H1 (cell line): ENCODE measurements at regions not wholly inside any gene's neighbourhood (a gene's known extent, or its start where the extent isn't known, plus 50 kb on each side); places are given as distances from the start of the nearest gene placed in this dataset.

ENCODE experiments used
- CTCF ChIA-PET: fragments of 300-600 bp; sonication (Branson Sonifier 250); formaldehyde crosslinking; loops from one replicate; lab custom pipeline; 2021; ENCODE audit not compliant: partially characterized antibody; lab: Charles Lee
- POLR2A ChIA-PET: fragments of 300-600 bp; sonication (Branson Sonifier 250); formaldehyde crosslinking; loops from one replicate; lab custom pipeline; 2021; ENCODE audit warnings: inconsistent platforms; ENCODE audit not compliant: partially characterized antibody; lab: Charles Lee
- DNase-seq, 2 experiments: peaks; one replicate each; pipeline versions ENCODE4 v3.0.0 to v3.0.0-alpha.2; 2010 to 2022; ENCODE audit warnings: low spot score in 2 of 2, low read depth in 1 of 2, mixed read lengths in 1 of 2
- FAIRE-seq: peaks from 2 replicates; lab custom pipeline; 2011; peaks lifted over from hg19 to GRCh38; lab: Jason Lieb, UNC
- H2AFZ ChIP-seq: 2 replicates; pipeline ENCODE4 v1.8.1; 2012; ENCODE audit warnings: low read length, inconsistent platforms
- H2AK5ac ChIP-seq: 2 replicates; pipeline ENCODE4 v1.6.1; 2013; ENCODE audit warnings: low read depth, low read length
- H2BK120ac ChIP-seq: replicated peaks from 2 replicates; pipeline ENCODE3; 2013; ENCODE audit warnings: low read depth, low read length, inconsistent platforms
- H2BK12ac ChIP-seq: 2 replicates; pipeline ENCODE4 v1.6.1; 2013; ENCODE audit warnings: low read depth, low read length
- H2BK15ac ChIP-seq: 2 replicates; pipeline ENCODE4 v1.6.1; 2013; ENCODE audit warnings: low read length
- H2BK20ac ChIP-seq: 2 replicates; pipeline ENCODE4 v1.6.1; 2013; ENCODE audit warnings: low read length
- H2BK5ac ChIP-seq: 2 replicates; pipeline ENCODE4 v1.6.1; 2013; ENCODE audit warnings: low read depth, low read length
- H3K14ac ChIP-seq: 2 replicates; pipeline ENCODE4 v1.6.1; 2013; ENCODE audit warnings: inconsistent platforms; ENCODE audit not compliant: insufficient read length
- H3K18ac ChIP-seq: 2 replicates; pipeline ENCODE4 v1.6.1; 2013; ENCODE audit warnings: low read length; ENCODE audit errors: extremely low read depth
- H3K23ac ChIP-seq: 2 replicates; pipeline ENCODE4 v1.6.1; 2013; ENCODE audit warnings: inconsistent platforms; ENCODE audit not compliant: insufficient read length
- H3K23me2 ChIP-seq: 2 replicates; pipeline ENCODE4 v1.6.1; 2013; ENCODE audit warnings: low read depth, low read length
- H3K27ac ChIP-seq: 2 replicates; pipeline ENCODE4 v1.6.1; 2011; ENCODE audit warnings: low read depth, low read length, inconsistent platforms
- H3K27me3 ChIP-seq, 4 experiments: replicated peaks in 1 of 4; 1 replicate in 1 of 4; 2 replicates in 3 of 4; pipeline versions ENCODE4 v1.6.1 to v1.8.1; 2011 to 2013; ENCODE audit warnings: low read length in 3 of 4, mild to moderate bottlenecking in 3 of 4, inconsistent platforms in 2 of 4, mixed read lengths in 2 of 4, moderate library complexity in 1 of 4; ENCODE audit not compliant: control insufficient read depth in 3 of 4, insufficient read depth in 3 of 4; ENCODE audit errors: extremely low read depth in 1 of 4
- H3K36me3 ChIP-seq, 4 experiments: 2 replicates each; pipeline versions ENCODE4 v1.6.1 to v1.8.1; 2011 to 2013; ENCODE audit warnings: mild to moderate bottlenecking in 4 of 4, low read length in 3 of 4, moderate library complexity in 2 of 4, control low read depth in 1 of 4, inconsistent platforms in 1 of 4; ENCODE audit not compliant: insufficient read depth in 4 of 4, control insufficient read depth in 2 of 4
- H3K4ac ChIP-seq: replicated peaks from 2 replicates; pipeline ENCODE3; 2013; ENCODE audit warnings: low read length, low read depth, mixed read lengths, inconsistent platforms; ENCODE audit not compliant: insufficient read length
- H3K4me1 ChIP-seq, 4 experiments: replicated peaks in 1 of 4; 1 replicate in 1 of 4; 2 replicates in 3 of 4; pipeline versions ENCODE4 v1.6.1 to v1.8.1; 2011 to 2013; ENCODE audit warnings: low read length in 3 of 4, inconsistent platforms in 2 of 4, mixed read lengths in 1 of 4; ENCODE audit not compliant: insufficient read depth in 4 of 4, control insufficient read depth in 3 of 4
- H3K4me2 ChIP-seq, 2 experiments: 2 replicates each; pipeline versions ENCODE4 v1.6.1 to v1.8.1; 2011 to 2013; ENCODE audit warnings: low read depth in 2 of 2, low read length in 2 of 2, control low read depth in 1 of 2, inconsistent platforms in 1 of 2, mild to moderate bottlenecking in 1 of 2; ENCODE audit not compliant: insufficient read depth in 1 of 2
- H3K4me3 ChIP-seq, 4 experiments: fragments of 200-600, 300-600 bp in 1 of 4; sonication (generic), shearing (Covaris generic), sonication (Bioruptor Twin) in 1 of 4; 2 replicates each; pipeline versions ENCODE4 v1.5.1 to v1.8.1; 2011 to 2016; ENCODE audit warnings: low read length in 4 of 4, low read depth in 3 of 4, control low read depth in 2 of 4, inconsistent platforms in 2 of 4, mild to moderate bottlenecking in 2 of 4, mixed read lengths in 1 of 4, moderate library complexity in 1 of 4; ENCODE audit not compliant: insufficient read depth in 2 of 4; ENCODE audit errors: extremely low read depth in 1 of 4
- H3K56ac ChIP-seq: replicated peaks from 2 replicates; pipeline ENCODE3; 2013; ENCODE audit warnings: low read depth, mild to moderate bottlenecking, mixed read lengths, low read length, inconsistent platforms; ENCODE audit not compliant: insufficient read length
- H3K79me1 ChIP-seq: 2 replicates; pipeline ENCODE4 v1.6.1; 2013; ENCODE audit warnings: low read depth, low read length, control low read depth
- H3K79me2 ChIP-seq, 2 experiments: 2 replicates each; pipeline versions ENCODE4 v1.6.1 to v1.8.1; 2012 to 2013; ENCODE audit warnings: low read length in 2 of 2, mild to moderate bottlenecking in 2 of 2, inconsistent platforms in 1 of 2; ENCODE audit not compliant: insufficient read depth in 2 of 2, control insufficient read depth in 1 of 2
- H3K9ac ChIP-seq, 4 experiments: replicated peaks in 1 of 4; 1 replicate in 1 of 4; 2 replicates in 3 of 4; pipeline versions ENCODE4 v1.6.1 to v1.8.1; 2011 to 2013; ENCODE audit warnings: low read depth in 3 of 4, low read length in 3 of 4, control low read depth in 2 of 4, mild to moderate bottlenecking in 2 of 4, moderate library complexity in 2 of 4, inconsistent platforms in 1 of 4; ENCODE audit errors: extremely low read depth in 1 of 4
- H3K9me3 ChIP-seq, 2 experiments: 2 replicates each; pipeline versions ENCODE4 v1.6.1 to v1.8.1; 2012 to 2013; ENCODE audit warnings: mild to moderate bottlenecking in 2 of 2, moderate library complexity in 2 of 2, control low read depth in 1 of 2, inconsistent platforms in 1 of 2, low read depth in 1 of 2, low read length in 1 of 2, mixed read lengths in 1 of 2; ENCODE audit not compliant: insufficient read depth in 2 of 2
- H4K20me1 ChIP-seq, 2 experiments: replicated peaks in 1 of 2; 2 replicates each; pipeline versions ENCODE3 to v1.8.1; 2011 to 2013; ENCODE audit warnings: inconsistent platforms in 2 of 2, low read length in 2 of 2, mild to moderate bottlenecking in 1 of 2; ENCODE audit not compliant: insufficient read depth in 2 of 2, control insufficient read depth in 1 of 2
- H4K5ac ChIP-seq: 2 replicates; pipeline ENCODE4 v1.6.1; 2013; ENCODE audit warnings: low read length, low read depth, mixed read lengths, inconsistent platforms; ENCODE audit not compliant: insufficient read length
- H4K8ac ChIP-seq: 2 replicates; pipeline ENCODE4 v1.8.0; 2013; ENCODE audit warnings: mild to moderate bottlenecking, moderate library complexity, low read length, inconsistent platforms; ENCODE audit not compliant: insufficient read depth; ENCODE audit errors: extremely low read depth
- H4K91ac ChIP-seq: replicated peaks from 2 replicates; pipeline ENCODE3; 2013; ENCODE audit warnings: low read length, mixed read lengths, inconsistent platforms; ENCODE audit not compliant: insufficient read length
- CBX5 ChIP-seq: fragments of 300-800, 300-1000 bp; sonication (generic); IDR thresholded peaks from 2 replicates; pipeline ENCODE4 v1.7.1; 2016; ENCODE audit warnings: antibody characterized with exemption, low read length, low read depth
- EP300 ChIP-seq, 2 experiments: IDR thresholded peaks; 1 replicate in 1 of 2; 2 replicates in 1 of 2; pipeline ENCODE4 v1.6.1; 2011 to 2012; ENCODE audit warnings: low read depth in 2 of 2, low read length in 2 of 2, mild to moderate bottlenecking in 2 of 2, borderline replicate concordance in 1 of 2, inconsistent platforms in 1 of 2, moderate library complexity in 1 of 2
- GTF2F1 ChIP-seq: IDR thresholded peaks from 2 replicates; pipeline ENCODE4 v1.6.1; 2012; ENCODE audit warnings: low read depth, low read length, improper control_type of control experiment, borderline replicate concordance
- KDM1A ChIP-seq: fragments of 200-600, 300-600 bp; sonication (generic); IDR thresholded peaks from 2 replicates; pipeline ENCODE4 v1.7.1; 2016; ENCODE audit warnings: mild to moderate bottlenecking, low read length, borderline replicate concordance
- KDM5A ChIP-seq: fragments of 200-600 bp; IDR thresholded peaks from 2 replicates; pipeline ENCODE4 v1.7.1; 2012; ENCODE audit warnings: mild to moderate bottlenecking, low read length, inconsistent platforms, mixed read lengths
- PHF8 ChIP-seq: fragments of 200-600 bp; sonication (generic); conservative IDR thresholded peaks from 2 replicates; pipeline ENCODE4 v1.7.1; 2012; ENCODE audit warnings: low read depth, mild to moderate bottlenecking, inconsistent platforms, low read length, moderate library complexity
- RFX5 ChIP-seq: IDR thresholded peaks from 2 replicates; pipeline ENCODE4 v1.6.1; 2011; ENCODE audit warnings: low read depth, low read length, improper control_type of control experiment, borderline replicate concordance
- SAP30 ChIP-seq: fragments of 300-600 bp; sonication (generic); IDR thresholded peaks from 2 replicates; pipeline ENCODE4 v1.7.1; 2012; ENCODE audit warnings: low read length, moderate library complexity, mild to moderate bottlenecking, inconsistent platforms; ENCODE audit not compliant: insufficient read depth, insufficient replicate concordance
- SRF ChIP-seq: IDR thresholded peaks from 2 replicates; pipeline ENCODE4 v1.6.1; 2011; ENCODE audit warnings: mild to moderate bottlenecking, low read depth, low read length, moderate library complexity
- WGBS, 2 experiments: shearing (Covaris generic) in 1 of 2; methylation state at CpG; one replicate each; pipeline versions ENCODE4 v1.1.6 to v1.1.7; 2013 to 2015; ENCODE audit warnings: low lambda C conversion rate in 2 of 2, mixed read lengths in 2 of 2, inconsistent platforms in 1 of 2, low coverage in 1 of 2, missing lambda C conversion rate in 1 of 2; ENCODE audit not compliant: insufficient replicate concordance in 2 of 2, insufficient coverage in 1 of 2, insufficient read length in 1 of 2; ENCODE audit errors: extremely low coverage in 1 of 2, missing lambda C conversion rate in 1 of 2; 5-methylcytosine and 5-hydroxymethylcytosine counted together

DNA sequence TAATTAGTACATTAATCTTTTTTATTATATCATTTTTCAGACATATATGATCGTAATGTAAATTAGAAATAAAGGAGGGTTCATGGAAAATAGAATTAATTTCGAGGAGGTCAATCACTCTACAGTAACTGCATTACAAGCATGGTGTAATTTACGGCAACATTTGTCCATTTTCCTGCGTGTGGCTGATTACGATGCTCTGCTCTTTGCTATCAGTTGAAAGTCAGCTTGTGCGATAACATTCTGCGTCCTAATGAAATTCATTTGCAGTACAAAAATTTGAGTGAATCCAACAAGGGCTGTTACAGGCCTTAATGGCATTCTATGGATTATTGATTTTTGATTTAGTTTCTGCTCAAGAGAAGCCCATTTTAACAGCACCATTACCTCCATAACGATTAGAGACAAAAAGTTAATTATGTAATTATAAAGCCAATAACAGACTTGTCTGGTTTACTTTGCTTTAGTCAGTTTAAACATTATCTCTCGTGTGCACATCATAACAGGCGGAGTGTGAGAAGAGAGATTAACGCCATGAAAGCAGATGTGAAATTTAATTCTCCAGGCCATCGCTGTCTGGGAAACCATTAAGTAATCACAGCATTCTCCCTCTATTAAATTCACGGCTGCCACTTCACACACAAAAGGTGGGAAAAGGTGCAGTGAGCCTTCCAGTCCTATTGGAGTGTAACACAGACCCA, 256.4 kb upstream of the IRX3 start:
- Histone ChIP-seq H4K91ac (no peak overlapping the region), H2AK5ac (no peak overlapping the region), H2AFZ (no peak overlapping the region), H3K36me3 (no peaks in the 10 kb centered on the region), H3K79me1 (no peaks in the 10 kb centered on the region), H4K8ac (no peak overlapping the region), H3K4me2 (no peak overlapping the region), H3K4me1 (peaks cover 0 to 2% (median 0%) of the 10 kb centered on the region in 4 experiments; a peak in 1 of 7 replicates), H3K79me2 (no peaks in the 10 kb centered on the region), H2BK12ac (no peak overlapping the region), H3K27ac (no peak overlapping the region), H3K14ac (no peak overlapping the region), H2BK5ac (no peak overlapping the region), H3K18ac (no peak overlapping the region), H3K23ac (no peak overlapping the region), H3K23me2 (no peaks in the 10 kb centered on the region), H2BK15ac (no peak overlapping the region), H3K9ac (no peak overlapping the region)
- CTCF ChIA-PET: interaction anchor here (0.6 kb wide), 1 partner anchor 1053 kb away, joined by 3 read pairs; no protein-coding TSS in a partner anchor
- FAIRE-seq (no peak), DNase-seq (no peak)
- TF ChIP-seq GTF2F1: no peak
- no peak for TF ChIP-seq CBX5
- TF ChIP-seq RFX5: no peak
- TF ChIP-seq SRF: no peak
- no peak for TF ChIP-seq SAP30
- no peak for TF ChIP-seq PHF8
- no peak for TF ChIP-seq KDM1A
- TF ChIP-seq KDM5A: no peak
- TF ChIP-seq EP300 (IDR thresholded peaks at IDR 0.05; ENCODE audit: borderline replicate concordance in 1 of 2, low read depth in 2 of 2, low read length in 2 of 2): no peak
- TF ChIP-seq, all 59 proteins: peak for 0
- no peak overlapping the region for H2BK120ac ChIP-seq
- 93% methylated on average over 13 of the region's 13 CpGs; no CpG with 5 or more reads in 1 of the 2 experiments for WGBS, 2 experiments
- H2BK20ac ChIP-seq: no peak overlapping the region
- no peaks in the 10 kb centered on the region for H3K9me3 ChIP-seq
- no peak overlapping the region for H3K56ac ChIP-seq
- no peak overlapping the region for H3K4ac ChIP-seq
- POLR2A ChIA-PET: interaction anchor here (0.6 kb wide), 1 partner anchor 1033 kb away, joined by 4 read pairs; no protein-coding TSS in a partner anchor
- H3K4me3 ChIP-seq: no peak overlapping the region
- H3K27me3 ChIP-seq: no peaks in the 10 kb centered on the region; a peak in 1 of 7 replicates
- H4K20me1 ChIP-seq: no peaks in the 10 kb centered on the region
- H4K5ac ChIP-seq: no peak overlapping the region
